ENCODE measurements at regions not wholly inside any gene's neighbourhood (a gene's known extent, or its start where the extent isn't known, plus 50 kb on each side); places are given as distances from the start of the nearest gene placed in this dataset.
A peak's percentile ranks its signal among the peaks of the same experiment; 100 is the strongest.

GRCh38 chr16:51531271-51531670 is 380.2 kb upstream of the SALL1 start:
- peaks cover 11% of the 10 kb centered on the region for H3K4me1 Mint-ChIP-seq (ENCODE audit: low read depth, unreplicated experiment)
- no peak for DNase-seq
- H3K36me3 Mint-ChIP-seq (ENCODE audit: unreplicated experiment) = peaks cover 9% of the 10 kb centered on the region
- TF ChIP-seq, protein P1, sequence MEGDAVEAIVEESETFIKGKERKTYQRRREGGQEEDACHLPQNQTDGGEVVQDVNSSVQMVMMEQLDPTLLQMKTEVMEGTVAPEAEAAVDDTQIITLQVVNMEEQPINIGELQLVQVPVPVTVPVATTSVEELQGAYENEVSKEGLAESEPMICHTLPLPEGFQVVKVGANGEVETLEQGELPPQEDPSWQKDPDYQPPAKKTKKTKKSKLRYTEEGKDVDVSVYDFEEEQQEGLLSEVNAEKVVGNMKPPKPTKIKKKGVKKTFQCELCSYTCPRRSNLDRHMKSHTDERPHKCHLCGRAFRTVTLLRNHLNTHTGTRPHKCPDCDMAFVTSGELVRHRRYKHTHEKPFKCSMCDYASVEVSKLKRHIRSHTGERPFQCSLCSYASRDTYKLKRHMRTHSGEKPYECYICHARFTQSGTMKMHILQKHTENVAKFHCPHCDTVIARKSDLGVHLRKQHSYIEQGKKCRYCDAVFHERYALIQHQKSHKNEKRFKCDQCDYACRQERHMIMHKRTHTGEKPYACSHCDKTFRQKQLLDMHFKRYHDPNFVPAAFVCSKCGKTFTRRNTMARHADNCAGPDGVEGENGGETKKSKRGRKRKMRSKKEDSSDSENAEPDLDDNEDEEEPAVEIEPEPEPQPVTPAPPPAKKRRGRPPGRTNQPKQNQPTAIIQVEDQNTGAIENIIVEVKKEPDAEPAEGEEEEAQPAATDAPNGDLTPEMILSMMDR (IDR thresholded peaks at IDR 0.05; ENCODE audit: partially characterized antibody, unreplicated experiment) = no peak
- no peaks in the 10 kb centered on the region for H3K27me3 Mint-ChIP-seq (ENCODE audit: unreplicated experiment)
- H3K4me3 Mint-ChIP-seq (ENCODE audit: unreplicated experiment) = no peak overlapping the region
- no peak overlapping the region for H3K27ac Mint-ChIP-seq (ENCODE audit: unreplicated experiment)
- H3K9me3 Mint-ChIP-seq (ENCODE audit: unreplicated experiment) = peaks cover 4% of the 10 kb centered on the region

GRCh38 chr16:51527349-51527748 is 376.3 kb upstream of the SALL1 start:
- Mint-ChIP-seq H3K27me3 (ENCODE audit: unreplicated experiment) (no peaks in the 10 kb centered on the region), H3K4me3 (ENCODE audit: unreplicated experiment) (no peak overlapping the region), H3K36me3 (ENCODE audit: unreplicated experiment) (peaks cover 9% of the 10 kb centered on the region), H3K27ac (ENCODE audit: unreplicated experiment) (no peak overlapping the region), H3K9me3 (ENCODE audit: unreplicated experiment) (peaks cover 9% of the 10 kb centered on the region), H3K4me1 (ENCODE audit: low read depth, unreplicated experiment) (peaks cover 23% of the 10 kb centered on the region)
- DNase-seq = no peak
- TF ChIP-seq, protein P1 (IDR thresholded peaks at IDR 0.05; ENCODE audit: partially characterized antibody, unreplicated experiment) = no peak

DNA sequence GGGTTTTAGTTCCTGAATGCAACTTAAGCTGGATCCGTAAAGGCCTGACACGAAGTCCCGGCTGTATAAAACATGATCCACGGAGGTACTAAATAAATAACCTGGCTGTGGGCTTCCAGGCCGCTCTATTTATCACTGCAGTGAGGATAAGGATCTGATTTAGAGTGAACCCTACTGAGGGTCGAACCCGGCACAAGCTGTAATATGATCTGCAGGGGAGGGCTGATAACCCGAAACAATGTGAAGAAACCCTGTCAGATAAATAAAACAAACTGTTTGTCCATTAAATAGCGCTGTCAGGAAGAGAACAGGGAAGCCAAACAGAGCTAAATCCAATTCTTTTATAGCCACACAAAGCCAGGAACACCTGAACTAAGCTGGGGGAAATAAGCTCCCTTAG is 375.6 kb upstream of the SALL1 start:
- Mint-ChIP-seq H3K36me3 (ENCODE audit: unreplicated experiment) (peaks cover 9% of the 10 kb centered on the region), H3K27ac (ENCODE audit: unreplicated experiment) (peak overlapping the region; percentile 73), H3K4me1 (ENCODE audit: low read depth, unreplicated experiment) (peaks cover 23% of the 10 kb centered on the region), H3K27me3 (ENCODE audit: unreplicated experiment) (peaks cover under 1% of the 10 kb centered on the region), H3K9me3 (ENCODE audit: unreplicated experiment) (peaks cover 13% of the 10 kb centered on the region), H3K4me3 (ENCODE audit: unreplicated experiment) (no peak overlapping the region)
- no peak for DNase-seq
- TF ChIP-seq, protein P1 (IDR thresholded peaks at IDR 0.05; ENCODE audit: partially characterized antibody, unreplicated experiment) = no peak

GRCh38 chr16:51524555-51525373 is 373.7 kb upstream of the SALL1 start:
- H3K36me3 Mint-ChIP-seq (ENCODE audit: unreplicated experiment) = peaks cover 10% of the 10 kb centered on the region
- DNase-seq = no peak
- H3K4me1 Mint-ChIP-seq (ENCODE audit: low read depth, unreplicated experiment) = peaks cover 19% of the 10 kb centered on the region
- peaks cover 1% of the 10 kb centered on the region for H3K27me3 Mint-ChIP-seq (ENCODE audit: unreplicated experiment)
- TF ChIP-seq, protein P1 (IDR thresholded peaks at IDR 0.05; ENCODE audit: partially characterized antibody, unreplicated experiment) = no peak
- peaks cover 13% of the 10 kb centered on the region for H3K9me3 Mint-ChIP-seq (ENCODE audit: unreplicated experiment)
- H3K27ac Mint-ChIP-seq (ENCODE audit: unreplicated experiment) = peak overlapping the region; percentile 11
- H3K4me3 Mint-ChIP-seq (ENCODE audit: unreplicated experiment) = peak overlapping the region; percentile 43

DNA sequence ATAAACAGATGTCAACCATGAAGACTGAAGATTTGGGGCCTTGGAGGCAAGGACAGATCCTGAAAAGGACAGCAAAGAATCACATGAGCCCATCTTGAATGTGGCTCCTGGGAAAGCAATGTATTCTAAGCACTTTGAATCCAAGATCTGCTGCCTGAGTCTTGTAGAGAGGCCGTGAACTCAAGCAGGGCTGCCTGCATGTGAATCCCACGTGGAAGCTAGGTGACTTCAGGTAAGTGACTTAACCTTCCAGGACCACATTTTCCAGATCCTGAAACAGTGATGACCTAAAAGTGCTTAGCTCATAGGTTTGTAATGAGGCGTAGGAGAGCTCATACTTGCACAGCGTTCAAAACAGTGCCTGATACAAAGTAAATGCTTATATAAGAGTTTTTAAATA is 373.0 kb upstream of the SALL1 start:
- peaks cover 17% of the 10 kb centered on the region for H3K9me3 Mint-ChIP-seq (ENCODE audit: unreplicated experiment)
- H3K4me3 Mint-ChIP-seq (ENCODE audit: unreplicated experiment) = no peak overlapping the region
- H3K27me3 Mint-ChIP-seq (ENCODE audit: unreplicated experiment) = peaks cover 1% of the 10 kb centered on the region
- peaks cover 19% of the 10 kb centered on the region for H3K4me1 Mint-ChIP-seq (ENCODE audit: low read depth, unreplicated experiment)
- TF ChIP-seq, protein P1 (IDR thresholded peaks at IDR 0.05; ENCODE audit: partially characterized antibody, unreplicated experiment) = no peak
- H3K36me3 Mint-ChIP-seq (ENCODE audit: unreplicated experiment) = peaks cover 17% of the 10 kb centered on the region
- H3K27ac Mint-ChIP-seq (ENCODE audit: unreplicated experiment) = no peak overlapping the region
- no peak for DNase-seq

Data from glutamatergic neuron (in vitro differentiated cells).